GM19452 (cell line): ENCODE measurements at regions not wholly inside any gene's neighbourhood (a gene's known extent, or its start where the extent isn't known, plus 50 kb on each side); places are given as distances from the start of the nearest gene placed in this dataset.

Experiments used
- ATAC-seq: cut with Tn5 transposase; IDR thresholded peaks from one replicate; pipeline ENCODE4 v1.9.1; 2021; ENCODE audit not compliant: unreplicated experiment

- no peak for ATAC-seq
Measured at GRCh38 chr2:146037334-146037870, 1517.5 kb upstream of the ZEB2 start.

- ATAC-seq = no peak
Measured at GRCh38 chr2:146031158-146031557, 1511.2 kb upstream of the ZEB2 start.

GRCh38 chr2:146027156-146027555 lies 1507.2 kb upstream of the ZEB2 start:
- ATAC-seq = no peak

GRCh38 chr2:146025519-146025918 lies 1505.6 kb upstream of the ZEB2 start:
- no peak for ATAC-seq

- no peak for ATAC-seq
Measured at GRCh38 chr2:146024212-146024743, 1504.4 kb upstream of the ZEB2 start.

- ATAC-seq = no peak
Measured at GRCh38 chr2:146004462-146004861, 1484.5 kb upstream of the ZEB2 start.

GRCh38 chr2:146003337-146003736 lies 1483.4 kb upstream of the ZEB2 start:
- ATAC-seq = no peak

- no peak for ATAC-seq
Measured at GRCh38 chr2:145994910-145995309, 1475.0 kb upstream of the ZEB2 start.

- no peak for ATAC-seq
Measured at GRCh38 chr2:145992572-145992971, 1472.7 kb upstream of the ZEB2 start.

- ATAC-seq = no peak
Measured at GRCh38 chr2:145987793-145988192, 1467.9 kb upstream of the ZEB2 start.

GRCh38 chr2:145985517-145985916 lies 1465.6 kb upstream of the ZEB2 start:
- ATAC-seq = no peak

- ATAC-seq = no peak
Measured at GRCh38 chr2:145984580-145984979, 1464.7 kb upstream of the ZEB2 start.

GRCh38 chr2:145980318-145980717 lies 1460.4 kb upstream of the ZEB2 start:
- ATAC-seq = no peak

- no peak for ATAC-seq
Measured at GRCh38 chr2:145975406-145975805, 1455.5 kb upstream of the ZEB2 start.

- ATAC-seq = no peak
Measured at GRCh38 chr2:145961846-145962245, 1441.9 kb upstream of the ZEB2 start.

- no peak for ATAC-seq
Measured at GRCh38 chr2:145960479-145961163, 1440.7 kb upstream of the ZEB2 start.

- ATAC-seq = no peak
Measured at GRCh38 chr2:145958611-145959010, 1438.7 kb upstream of the ZEB2 start.

GRCh38 chr2:145957929-145958328 lies 1438.0 kb upstream of the ZEB2 start:
- ATAC-seq = no peak

GRCh38 chr2:145939949-145940348 lies 1420.0 kb upstream of the ZEB2 start:
- no peak for ATAC-seq

GRCh38 chr2:145935016-145935415 lies 1415.1 kb upstream of the ZEB2 start:
- ATAC-seq = no peak

GRCh38 chr2:145931781-145932395 lies 1412.0 kb upstream of the ZEB2 start:
- ATAC-seq = no peak

- no peak for ATAC-seq
Measured at GRCh38 chr2:145930318-145930717, 1410.4 kb upstream of the ZEB2 start.
